Hematopoietic multipotent progenitor cell treated with erythropoietin and hydrocortisone succinate and interleukin-3 and kit ligand, for 6 days (in vitro differentiated cells): ENCODE measurements at regions not wholly inside any gene's neighbourhood (a gene's known extent, or its start where the extent isn't known, plus 50 kb on each side); places are given as distances from the start of the nearest gene placed in this dataset.
"Not testable (repeated sequence)": the region's sequence is repeated elsewhere in the genome, so short reads cannot be mapped to it uniquely, and the experiment has no call there.

Experiments used
- DNase-seq: peaks from one replicate; pipeline ENCODE4 v3.0.0-alpha.2; 2015

GRCh38 chr16:86945166-86945900, 367.0 kb downstream of the FOXL1 start:
- DNase-seq, result no peak

DNA sequence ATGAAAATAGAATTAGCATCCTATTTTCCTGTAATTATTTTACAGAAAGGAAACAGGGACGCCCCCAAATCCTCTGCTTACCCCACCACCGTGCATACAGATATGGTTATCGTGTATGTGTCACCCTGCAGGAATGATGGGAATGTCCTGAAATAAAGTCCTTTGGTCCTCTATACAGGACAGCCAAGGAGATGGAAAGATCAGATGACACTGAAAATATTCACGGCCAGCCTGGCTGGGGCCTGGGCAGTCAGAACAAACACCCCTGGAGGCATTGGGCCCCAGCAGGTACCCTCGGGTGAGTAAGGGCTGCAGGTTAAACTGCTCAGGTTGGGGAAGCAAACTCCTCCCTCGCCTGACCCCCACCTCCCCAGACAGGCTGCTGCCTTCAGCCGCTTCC, 368.0 kb downstream of the FOXL1 start:
- DNase-seq, result no peak

- DNase-seq, result no peak
Observed at GRCh38 chr16:86946981-86947380, 368.6 kb downstream of the FOXL1 start.

DNA sequence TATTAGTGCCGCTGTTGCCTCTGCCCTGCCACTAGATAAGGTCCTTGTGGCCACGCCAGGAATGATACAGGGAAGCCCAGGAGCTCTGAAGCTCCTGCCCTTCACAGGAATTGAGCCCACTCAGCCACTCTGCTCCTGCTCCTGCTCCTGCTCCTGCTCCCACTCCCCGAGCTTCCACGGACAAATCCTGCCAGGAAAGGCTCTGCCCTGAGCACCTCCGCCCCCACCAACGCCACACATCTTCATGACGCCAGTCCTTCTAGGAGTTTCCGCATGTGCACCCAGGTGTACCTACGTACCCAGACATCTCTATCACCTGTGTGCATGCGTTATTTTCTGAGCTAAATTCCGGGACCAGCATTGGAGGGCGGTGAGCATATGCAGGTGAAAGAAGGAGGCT, 369.1 kb downstream of the C16orf95 start:
- no peak for DNase-seq

GRCh38 chr16:86949116-86949515, 368.1 kb downstream of the C16orf95 start:
- no peak for DNase-seq

DNA sequence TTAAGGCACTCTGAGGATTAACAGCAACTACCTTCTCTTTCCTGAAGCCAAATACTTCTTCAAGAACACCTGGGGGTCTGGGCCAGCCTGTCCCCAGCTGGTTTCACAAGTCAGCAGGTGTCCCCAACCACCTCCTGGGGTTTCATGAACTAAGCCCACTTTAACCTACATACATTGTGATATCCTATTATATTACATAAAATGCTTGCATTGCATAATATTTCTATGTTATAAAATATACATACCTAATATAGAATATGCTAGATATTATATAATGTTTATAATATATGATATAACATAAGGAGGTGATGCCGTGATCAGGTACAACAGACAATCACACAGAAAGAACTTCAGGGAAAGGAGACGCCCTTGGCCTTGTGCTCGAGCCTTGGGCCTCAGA, 367.6 kb downstream of the C16orf95 start:
- DNase-seq, result no peak

DNA sequence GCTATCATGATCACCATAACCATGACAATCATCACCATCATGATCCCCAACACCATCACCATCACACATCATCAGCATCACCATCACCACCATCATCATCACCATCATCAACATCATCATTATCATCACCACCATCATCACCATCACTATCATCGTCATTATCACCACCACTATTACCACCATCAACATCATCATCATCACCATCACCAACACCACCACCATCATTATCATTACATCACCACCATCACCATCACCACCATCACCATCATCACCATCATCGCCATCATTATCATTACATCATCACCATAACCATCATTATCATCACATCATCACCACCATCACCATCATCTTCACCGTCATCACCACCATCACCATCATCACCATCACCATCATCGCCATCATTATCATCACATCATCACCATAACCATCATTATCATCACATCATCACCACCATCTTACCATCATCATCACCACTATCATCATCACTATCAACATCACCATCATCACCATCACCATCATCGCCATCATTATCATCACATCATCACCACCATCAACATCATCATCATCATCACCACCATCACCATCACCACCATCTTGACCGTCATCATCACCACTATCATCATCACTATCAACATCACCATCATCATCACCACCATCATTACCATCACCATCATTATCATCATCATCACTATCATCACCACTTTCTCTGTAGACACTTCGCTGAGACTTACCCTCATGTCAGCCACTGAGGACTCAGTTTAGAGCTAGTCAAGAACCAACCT, 366.0 kb downstream of the C16orf95 start:
- DNase-seq, result no peak

GRCh38 chr16:86951831-86952598, 365.2 kb downstream of the C16orf95 start:
- no peak for DNase-seq

DNA sequence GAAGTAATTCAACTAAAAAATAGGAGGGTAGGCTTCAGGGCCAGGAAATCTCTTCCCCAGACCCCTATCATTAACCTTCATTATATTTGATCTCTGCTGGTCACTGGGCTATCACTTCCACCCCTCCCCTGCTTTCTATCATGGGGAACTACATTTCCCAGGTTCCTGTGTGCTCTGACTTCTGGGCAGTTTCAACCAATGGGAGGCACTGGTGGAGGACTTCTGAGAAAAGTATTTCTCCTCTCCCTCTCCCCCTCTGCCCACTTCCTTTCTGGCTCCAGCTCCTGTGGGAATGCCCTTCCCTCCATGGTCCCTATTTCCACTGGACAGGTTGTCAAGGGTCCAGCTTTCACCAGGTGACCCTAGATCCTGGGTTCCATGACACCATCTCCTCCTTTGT, 364.4 kb downstream of the C16orf95 start:
- DNase-seq, result no peak

DNA sequence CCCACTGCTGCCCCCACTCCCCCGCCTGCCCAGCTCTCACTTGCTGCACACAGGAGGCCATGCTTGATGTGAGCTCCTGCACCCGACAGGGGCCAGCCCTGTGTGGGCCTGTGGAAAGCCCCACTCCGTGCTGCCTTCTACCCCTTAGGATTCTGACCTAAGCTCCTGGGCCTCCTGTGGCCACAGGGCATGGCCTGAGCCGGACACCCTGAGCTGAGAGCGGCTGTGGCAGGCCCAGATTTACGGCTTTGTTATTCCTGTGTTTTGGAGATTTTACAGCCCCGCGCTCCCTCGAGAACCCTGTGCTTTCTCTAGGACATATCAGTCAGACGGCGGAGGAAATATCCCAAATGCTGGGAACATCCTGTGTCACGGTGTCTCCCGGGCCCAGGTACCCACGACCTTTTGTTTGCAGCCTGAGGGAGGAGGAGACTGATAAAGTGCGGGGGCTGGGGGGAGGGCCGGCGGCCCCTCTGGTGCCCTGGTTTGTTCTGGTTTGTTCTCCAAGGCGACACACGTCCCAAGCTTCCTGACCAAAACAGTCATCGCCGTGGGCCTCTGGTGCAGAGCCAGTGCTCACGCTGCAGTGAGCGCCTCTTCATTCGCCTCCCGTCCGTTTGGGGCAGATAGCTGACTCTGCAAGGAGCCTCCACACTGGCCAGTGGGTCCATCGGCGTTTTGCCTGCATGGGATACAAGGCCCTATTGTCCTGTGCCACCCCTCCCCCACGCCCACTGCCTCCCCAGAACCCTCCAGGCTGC, 363.4 kb downstream of the C16orf95 start:
- DNase-seq, result no peak

GRCh38 chr16:86955136-86955855, 361.9 kb downstream of the C16orf95 start:
- no peak for DNase-seq

- DNase-seq, result no peak
Observed at GRCh38 chr16:86956437-86956836, 360.8 kb downstream of the C16orf95 start.

- DNase-seq, result not testable (repeated sequence)
Observed at GRCh38 chr16:86957662-86958198, 359.5 kb downstream of the C16orf95 start.

- DNase-seq, result no peak
Observed at GRCh38 chr16:86958423-86958822, 358.8 kb downstream of the C16orf95 start.

GRCh38 chr16:86959091-86959651, 358.0 kb downstream of the C16orf95 start:
- no peak for DNase-seq

- DNase-seq, result no peak
Observed at GRCh38 chr16:86959729-86960128, 357.5 kb downstream of the C16orf95 start.

GRCh38 chr16:86960266-86960665, 356.9 kb downstream of the C16orf95 start:
- no peak for DNase-seq

DNA sequence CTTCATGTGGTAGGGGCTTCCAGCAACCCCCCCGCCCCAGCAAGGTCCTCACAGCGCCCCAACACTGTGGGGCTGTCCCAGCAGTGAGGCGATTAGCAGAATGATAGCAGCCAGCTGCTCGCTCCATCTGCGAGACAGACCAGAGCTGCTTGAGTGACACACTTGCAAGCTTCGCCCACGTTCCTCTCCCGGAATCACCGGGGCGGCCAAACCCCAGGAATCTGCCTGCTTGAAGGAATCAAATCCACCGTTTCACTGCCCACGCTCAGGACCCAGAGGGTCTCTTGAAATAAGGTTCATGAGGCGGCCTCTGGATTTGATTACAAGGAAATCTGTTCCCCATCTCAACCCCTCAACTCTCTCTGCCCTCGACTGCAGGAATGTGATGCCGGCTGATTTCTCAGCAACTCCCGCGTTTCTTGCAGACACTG, 356.0 kb downstream of the C16orf95 start:
- no peak for DNase-seq

GRCh38 chr16:86962259-86962658, 354.9 kb downstream of the C16orf95 start:
- no peak for DNase-seq

- DNase-seq, result no peak
Observed at GRCh38 chr16:86962913-86963312, 354.3 kb downstream of the C16orf95 start.
